ENCODE measurements at regions not wholly inside any gene's neighbourhood (a gene's known extent, or its start where the extent isn't known, plus 50 kb on each side); places are given as distances from the start of the nearest gene placed in this dataset.

DNA sequence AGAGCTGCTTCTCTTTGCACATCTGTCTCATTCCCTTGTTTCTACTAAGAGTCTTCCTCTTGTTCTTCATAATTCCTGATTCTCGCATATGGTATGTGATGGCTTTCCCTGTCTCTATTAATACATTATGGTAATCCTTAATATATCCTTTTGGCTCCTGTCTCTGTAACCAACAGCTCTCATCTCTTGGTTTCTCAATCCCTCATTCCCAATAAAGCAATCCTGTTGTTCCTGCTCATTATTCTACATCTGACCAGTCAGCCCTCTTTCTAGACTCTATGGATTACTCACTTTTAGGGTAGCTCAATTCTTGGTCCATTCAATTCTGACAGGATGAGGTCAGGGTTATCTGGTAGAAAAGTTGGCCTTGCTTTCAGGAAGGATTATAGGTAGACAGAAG, 349.9 kb downstream of the LRIG3 start:
- TF ChIP-seq GATA1 (IDR thresholded peaks at IDR 0.05; ENCODE audit: low read depth, low read length) (no peak), POLR2A (IDR thresholded peaks at IDR 0.05; ENCODE audit: low read length) (no peak)

DNA sequence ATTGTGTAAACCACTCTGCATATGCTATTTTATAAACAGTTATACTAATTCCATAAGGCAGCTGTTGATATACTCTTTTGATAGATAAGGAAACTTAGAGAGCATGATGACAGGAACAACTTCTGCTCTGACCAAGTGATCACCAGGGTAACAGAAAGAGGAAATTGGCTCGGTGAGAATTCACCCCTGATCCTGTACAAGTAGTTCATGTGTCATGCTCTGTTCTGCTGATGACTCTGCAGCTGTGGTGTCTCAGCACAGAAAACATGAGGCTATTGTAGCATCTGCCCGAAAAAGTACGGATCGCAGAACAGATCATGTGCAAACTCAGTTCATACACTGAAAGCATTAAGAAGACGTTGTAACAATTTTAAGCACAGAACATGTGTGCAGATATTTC, 345.0 kb downstream of the LRIG3 start:
- DNase-seq = no peak
- TF ChIP-seq POLR2A (IDR thresholded peaks at IDR 0.05; ENCODE audit: low read length) (no peak), GATA1 (IDR thresholded peaks at IDR 0.05; ENCODE audit: low read depth, low read length) (no peak)

More for the DNA sequence above, 349.9 kb downstream of the LRIG3 start:
- no peak for DNase-seq

- no peak for DNase-seq
- TF ChIP-seq POLR2A (IDR thresholded peaks at IDR 0.05; ENCODE audit: low read length) (no peak), GATA1 (IDR thresholded peaks at IDR 0.05; ENCODE audit: low read depth, low read length) (no peak)
Observed at GRCh38 chr12:58576081-58576480, 344.2 kb downstream of the LRIG3 start.

- TF ChIP-seq POLR2A (IDR thresholded peaks at IDR 0.05; ENCODE audit: low read length) = no peak
- TF ChIP-seq GATA1 (IDR thresholded peaks at IDR 0.05; ENCODE audit: low read depth, low read length) = no peak
- no peak for DNase-seq
Observed at GRCh38 chr12:58576916-58577315, 343.4 kb downstream of the LRIG3 start.

DNA sequence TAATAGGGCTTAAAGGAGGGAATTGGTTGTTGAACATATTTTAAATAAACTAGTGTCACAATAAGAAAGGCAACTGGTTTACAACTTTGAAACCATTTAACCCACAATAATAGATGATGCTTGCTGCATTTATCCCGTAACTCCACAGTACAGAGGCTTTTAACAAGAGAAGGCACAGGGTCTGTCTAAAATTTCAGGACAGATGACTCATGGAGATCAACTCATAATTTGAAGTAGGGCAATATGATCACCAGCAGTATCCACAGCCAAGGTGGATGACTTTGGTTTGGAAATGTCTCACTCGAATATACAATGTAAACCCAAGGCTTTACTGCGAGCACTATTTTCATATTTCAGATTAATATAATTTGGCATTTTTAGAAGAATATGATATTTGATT, 340.2 kb downstream of the LRIG3 start:
- no peak for TF ChIP-seq POLR2A (IDR thresholded peaks at IDR 0.05; ENCODE audit: low read length)
- TF ChIP-seq GATA1 (IDR thresholded peaks at IDR 0.05; ENCODE audit: low read depth, low read length) = no peak

DNA sequence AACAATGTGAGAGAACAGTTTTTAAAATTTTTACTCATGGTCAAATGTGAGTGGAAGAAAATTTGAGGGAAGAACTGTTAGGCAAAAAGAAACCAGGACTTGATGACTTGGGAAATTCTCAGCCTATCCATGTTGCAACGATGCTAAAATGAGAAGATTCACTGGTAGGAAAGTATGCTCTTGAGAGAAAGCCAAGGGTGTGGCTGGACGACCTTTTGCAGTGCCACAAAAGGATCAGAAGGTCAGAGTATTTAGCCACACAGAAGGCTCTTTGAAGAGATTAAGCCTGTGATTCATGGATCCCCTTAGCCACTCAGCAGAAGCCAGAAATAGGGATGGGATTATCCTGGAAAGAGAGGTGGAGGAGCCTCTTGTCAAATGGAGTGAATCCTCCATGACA, 336.8 kb downstream of the LRIG3 start:
- no peak for DNase-seq
- no peak for TF ChIP-seq POLR2A (IDR thresholded peaks at IDR 0.05; ENCODE audit: low read length)
- no peak for TF ChIP-seq GATA1 (IDR thresholded peaks at IDR 0.05; ENCODE audit: low read depth, low read length)

More for the DNA sequence above, 340.2 kb downstream of the LRIG3 start:
- DNase-seq = no peak

GRCh38 chr12:58583940-58584339, 336.4 kb downstream of the LRIG3 start:
- no peak for DNase-seq
- TF ChIP-seq POLR2A (IDR thresholded peaks at IDR 0.05; ENCODE audit: low read length) (no peak), GATA1 (IDR thresholded peaks at IDR 0.05; ENCODE audit: low read depth, low read length) (no peak)

DNA sequence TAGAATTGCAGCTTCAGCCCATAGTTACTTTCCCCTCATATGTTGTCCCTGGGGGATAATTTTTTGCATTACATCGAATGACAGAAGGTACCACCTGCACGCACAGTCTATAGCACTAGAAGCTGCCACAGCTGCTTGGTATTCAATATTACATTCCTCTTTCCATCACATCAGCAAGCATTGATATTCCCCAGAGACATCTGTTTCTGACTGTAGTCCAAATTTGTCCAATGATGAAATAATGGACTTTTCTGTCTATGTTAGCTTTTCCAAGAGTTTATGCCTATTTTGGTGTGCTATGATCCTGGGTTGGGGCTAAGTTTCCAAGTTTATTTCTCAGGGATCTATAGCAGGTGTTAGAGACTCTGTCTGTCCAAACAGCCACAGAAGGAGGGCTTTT, 335.4 kb downstream of the LRIG3 start:
- no peak for DNase-seq
- TF ChIP-seq POLR2A (IDR thresholded peaks at IDR 0.05; ENCODE audit: low read length) (no peak), GATA1 (IDR thresholded peaks at IDR 0.05; ENCODE audit: low read depth, low read length) (no peak)

DNA sequence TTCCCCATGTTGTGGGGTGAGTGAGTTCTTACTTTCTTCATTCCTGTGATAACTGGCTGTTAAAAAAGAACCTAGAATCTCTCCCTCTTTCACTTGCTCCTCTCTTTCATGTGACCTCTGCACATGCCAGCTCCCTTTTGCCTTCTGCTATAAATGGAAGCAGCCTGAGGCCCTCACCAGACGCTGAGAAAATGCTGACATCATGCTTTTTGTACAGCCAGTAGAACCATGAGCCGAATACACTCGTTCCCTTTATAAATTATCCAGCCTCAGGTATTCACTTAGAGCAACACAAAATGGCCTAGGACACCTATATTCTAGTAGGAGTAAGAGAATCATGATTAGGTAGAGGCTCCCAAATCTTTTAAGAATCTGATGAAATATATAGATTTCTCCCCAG, 333.5 kb downstream of the LRIG3 start:
- TF ChIP-seq GATA1 (IDR thresholded peaks at IDR 0.05; ENCODE audit: low read depth, low read length) (no peak), POLR2A (IDR thresholded peaks at IDR 0.05; ENCODE audit: low read length) (no peak)
- no peak for DNase-seq

DNA sequence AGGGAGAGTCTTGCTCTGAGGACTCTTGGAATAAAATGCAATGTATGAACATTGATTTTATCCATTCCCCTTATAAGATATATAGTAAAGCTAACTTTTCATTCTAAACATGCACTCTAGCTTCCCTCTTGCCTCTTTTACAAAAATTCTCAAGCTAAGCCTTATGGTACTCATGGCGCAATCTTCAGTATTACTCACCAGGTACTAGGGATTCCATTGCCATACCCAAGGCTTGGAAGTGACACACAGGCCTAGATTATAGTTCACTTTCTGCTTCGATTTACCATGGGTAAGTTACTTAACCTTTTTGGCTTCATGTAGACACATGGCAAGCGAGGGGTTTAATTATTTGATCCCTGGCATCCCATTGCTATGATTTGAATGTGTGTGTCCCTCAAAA, 331.5 kb downstream of the LRIG3 start:
- no peak for DNase-seq
- no peak for TF ChIP-seq POLR2A (IDR thresholded peaks at IDR 0.05; ENCODE audit: low read length)
- TF ChIP-seq GATA1 (IDR thresholded peaks at IDR 0.05; ENCODE audit: low read depth, low read length) = no peak

GRCh38 chr12:58592475-58593207, 327.7 kb downstream of the LRIG3 start:
- no peak for DNase-seq

DNA sequence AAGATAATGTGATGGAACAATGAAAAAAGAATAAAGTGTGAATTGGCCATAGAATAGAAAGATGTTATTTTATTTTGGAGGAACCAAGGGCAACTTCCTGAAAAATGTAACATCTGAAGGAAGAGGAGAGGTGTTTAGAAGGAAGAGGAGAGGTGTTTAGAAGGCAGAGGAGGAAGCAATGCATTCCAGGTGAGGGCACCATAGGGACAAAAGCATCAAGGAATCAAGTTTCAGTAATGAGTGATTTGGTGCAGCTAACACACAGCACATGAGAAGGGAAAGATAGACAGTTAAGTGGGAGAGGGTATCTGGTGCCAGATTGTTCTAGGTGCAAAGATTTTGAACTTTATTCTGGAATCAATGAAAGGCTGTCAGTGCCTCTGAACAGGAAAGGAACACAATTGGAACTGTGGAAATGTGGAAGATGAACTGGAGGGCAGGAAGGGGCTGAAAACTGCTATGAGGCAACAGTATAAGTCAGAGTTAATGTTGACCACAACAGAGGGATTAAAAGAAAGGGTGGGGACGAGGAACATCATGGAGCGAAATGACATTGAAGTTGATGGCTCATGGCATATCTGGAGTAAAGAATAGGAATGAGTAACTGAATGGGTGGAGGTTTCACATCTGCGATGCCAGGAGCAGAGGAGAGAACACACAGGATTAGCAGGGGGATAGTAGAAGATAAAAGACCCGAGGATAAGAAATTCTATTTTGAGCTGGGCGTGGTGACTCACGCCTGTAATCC, 326.6 kb downstream of the LRIG3 start:
- DNase-seq = no peak
- TF ChIP-seq GATA1 (IDR thresholded peaks at IDR 0.05; ENCODE audit: low read depth, low read length) = no peak

More at GRCh38 chr12:58592475-58593207, 327.7 kb downstream of the LRIG3 start:
- TF ChIP-seq POLR2A (IDR thresholded peaks at IDR 0.05; ENCODE audit: low read length) (no peak), GATA1 (IDR thresholded peaks at IDR 0.05; ENCODE audit: low read depth, low read length) (no peak)

DNA sequence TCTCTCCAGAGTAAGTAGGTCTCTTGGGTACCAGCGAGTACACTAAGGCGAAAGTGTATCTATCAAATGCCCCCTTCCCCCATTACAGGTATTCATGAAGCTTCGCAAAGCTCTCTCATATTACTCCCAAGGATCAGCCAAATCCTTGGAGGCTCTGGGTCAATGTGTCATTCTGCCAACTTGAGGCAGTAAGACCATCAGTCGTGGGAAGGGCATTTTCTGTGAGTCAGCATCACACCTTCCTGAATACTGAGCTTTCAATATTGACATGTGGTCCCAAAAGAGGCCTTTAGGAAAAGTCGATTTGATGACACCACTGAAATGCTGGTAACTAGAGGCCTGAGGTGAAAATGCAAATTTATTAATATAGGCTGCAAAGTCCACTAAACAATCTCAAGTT, 323.9 kb downstream of the LRIG3 start:
- no peak for DNase-seq
- TF ChIP-seq GATA1 (IDR thresholded peaks at IDR 0.05; ENCODE audit: low read depth, low read length) = no peak
- no peak for TF ChIP-seq POLR2A (IDR thresholded peaks at IDR 0.05; ENCODE audit: low read length)

DNA sequence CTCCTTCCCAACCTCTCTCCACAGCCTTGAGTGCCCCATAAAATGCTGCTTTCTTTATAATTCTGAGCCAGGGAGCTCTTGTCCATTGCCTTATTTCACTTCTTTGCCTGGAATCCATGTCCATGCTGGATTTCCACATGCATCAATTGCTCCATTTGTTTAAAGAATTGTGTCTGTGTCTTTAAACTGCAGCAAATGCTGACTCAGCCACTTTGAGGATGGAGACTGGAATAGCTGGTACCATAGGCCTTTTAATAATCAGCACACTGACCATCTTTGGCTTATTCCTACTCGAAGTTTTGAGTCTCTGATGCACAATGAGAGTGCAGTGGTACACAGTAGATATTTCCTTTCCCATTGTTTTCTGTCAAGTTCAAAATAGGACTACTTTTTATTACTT, 318.8 kb downstream of the LRIG3 start:
- no peak for TF ChIP-seq POLR2A (IDR thresholded peaks at IDR 0.05; ENCODE audit: low read length)
- no peak for TF ChIP-seq GATA1 (IDR thresholded peaks at IDR 0.05; ENCODE audit: low read depth, low read length)
- no peak for DNase-seq

GRCh38 chr12:58602179-58602578, 318.1 kb downstream of the LRIG3 start:
- DNase-seq = no peak
- TF ChIP-seq POLR2A (IDR thresholded peaks at IDR 0.05; ENCODE audit: low read length) = no peak
- TF ChIP-seq GATA1 (IDR thresholded peaks at IDR 0.05; ENCODE audit: low read depth, low read length) = no peak

Measured in erythroblast (primary cell).